ENCODE measurements at regions not wholly inside any gene's neighbourhood (a gene's known extent, or its start where the extent isn't known, plus 50 kb on each side); places are given as distances from the start of the nearest gene placed in this dataset.

- peaks cover 2% of the 10 kb centered on the region for H3K27me3 ChIP-seq (ENCODE audit: insufficient read depth, low read length)
- peaks cover 16% of the 10 kb centered on the region for H3K4me1 ChIP-seq (ENCODE audit: insufficient read depth, low read length)
- no peak overlapping the region for H3K4me3 ChIP-seq (ENCODE audit: low read length)
- H3K9me3 ChIP-seq (ENCODE audit: low read length) = no peaks in the 10 kb centered on the region
- no peak overlapping the region for H2AFZ ChIP-seq (ENCODE audit: low read depth, low read length)
- H3K36me3 ChIP-seq (ENCODE audit: insufficient read depth, low read length) = no peaks in the 10 kb centered on the region
These were observed 163.6 kb upstream of the BMP4 start for GRCh38 chr14:54120260-54120659.

- H3K9me3 ChIP-seq (ENCODE audit: low read length) = no peaks in the 10 kb centered on the region
- H3K36me3 ChIP-seq (ENCODE audit: insufficient read depth, low read length) = no peaks in the 10 kb centered on the region
- peaks cover 2% of the 10 kb centered on the region for H3K27me3 ChIP-seq (ENCODE audit: insufficient read depth, low read length)
- H3K4me3 ChIP-seq (ENCODE audit: low read length) = no peak overlapping the region
- peaks cover 16% of the 10 kb centered on the region for H3K4me1 ChIP-seq (ENCODE audit: insufficient read depth, low read length)
- no peak overlapping the region for H2AFZ ChIP-seq (ENCODE audit: low read depth, low read length)
These were observed 164.9 kb upstream of the BMP4 start for GRCh38 chr14:54121466-54122027.

DNA sequence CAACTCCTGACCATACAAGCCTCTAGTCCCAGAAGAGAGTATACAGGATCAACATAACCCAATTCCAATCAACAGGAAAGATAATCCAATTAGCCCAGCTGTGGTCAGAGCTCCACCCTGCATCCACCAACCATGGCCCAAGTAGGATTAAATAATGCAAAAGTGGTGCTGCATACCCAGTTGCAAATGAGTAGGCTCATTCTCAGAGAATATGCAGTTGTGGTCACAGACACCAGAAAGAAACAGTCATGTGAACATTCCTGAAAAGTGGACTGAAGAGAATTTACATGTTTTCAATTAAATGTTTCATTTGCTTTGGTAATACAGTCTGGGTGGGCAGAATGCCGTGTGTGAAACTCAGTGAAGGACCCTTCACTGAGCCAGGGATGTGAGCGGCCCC lies 167.2 kb upstream of the BMP4 start:
- no peak overlapping the region for H3K4me3 ChIP-seq (ENCODE audit: low read length)
- H3K4me1 ChIP-seq (ENCODE audit: insufficient read depth, low read length) = peaks cover 16% of the 10 kb centered on the region
- no peak overlapping the region for H2AFZ ChIP-seq (ENCODE audit: low read depth, low read length)
- no peaks in the 10 kb centered on the region for H3K27me3 ChIP-seq (ENCODE audit: insufficient read depth, low read length)
- no peaks in the 10 kb centered on the region for H3K9me3 ChIP-seq (ENCODE audit: low read length)
- H3K36me3 ChIP-seq (ENCODE audit: insufficient read depth, low read length) = no peaks in the 10 kb centered on the region

- Histone ChIP-seq H3K36me3 (ENCODE audit: insufficient read depth, low read length) (no peaks in the 10 kb centered on the region), H3K27me3 (ENCODE audit: insufficient read depth, low read length) (no peaks in the 10 kb centered on the region), H3K9me3 (ENCODE audit: low read length) (no peaks in the 10 kb centered on the region), H2AFZ (ENCODE audit: low read depth, low read length) (no peak overlapping the region), H3K4me1 (ENCODE audit: insufficient read depth, low read length) (peaks cover 12% of the 10 kb centered on the region), H3K4me3 (ENCODE audit: low read length) (no peak overlapping the region)
These were observed 168.5 kb upstream of the BMP4 start for GRCh38 chr14:54125109-54125508.

DNA sequence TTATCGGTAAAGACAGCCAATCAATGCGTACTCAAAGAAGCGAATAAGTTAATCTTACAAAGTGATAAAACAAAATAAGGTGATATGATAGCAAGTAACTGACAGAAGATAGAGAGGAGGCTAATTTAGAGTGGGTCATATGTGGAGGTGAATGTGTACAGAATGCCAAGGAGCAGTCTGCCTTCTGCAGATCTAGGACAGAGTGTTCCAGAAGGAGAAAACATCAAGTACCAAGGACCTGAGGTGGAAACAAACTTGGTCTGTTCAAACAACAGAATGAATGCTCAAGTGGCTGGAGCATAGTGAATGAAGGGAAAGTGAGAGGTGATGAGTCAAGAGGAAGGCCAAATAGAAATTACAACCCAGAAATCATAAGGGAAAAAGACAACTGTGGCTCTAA lies 170.3 kb upstream of the BMP4 start:
- Histone ChIP-seq H3K36me3 (ENCODE audit: insufficient read depth, low read length) (no peaks in the 10 kb centered on the region), H3K4me1 (ENCODE audit: insufficient read depth, low read length) (no peaks in the 10 kb centered on the region), H3K4me3 (ENCODE audit: low read length) (no peak overlapping the region), H3K9me3 (ENCODE audit: low read length) (no peaks in the 10 kb centered on the region), H3K27me3 (ENCODE audit: insufficient read depth, low read length) (no peaks in the 10 kb centered on the region), H2AFZ (ENCODE audit: low read depth, low read length) (no peak overlapping the region)

DNA sequence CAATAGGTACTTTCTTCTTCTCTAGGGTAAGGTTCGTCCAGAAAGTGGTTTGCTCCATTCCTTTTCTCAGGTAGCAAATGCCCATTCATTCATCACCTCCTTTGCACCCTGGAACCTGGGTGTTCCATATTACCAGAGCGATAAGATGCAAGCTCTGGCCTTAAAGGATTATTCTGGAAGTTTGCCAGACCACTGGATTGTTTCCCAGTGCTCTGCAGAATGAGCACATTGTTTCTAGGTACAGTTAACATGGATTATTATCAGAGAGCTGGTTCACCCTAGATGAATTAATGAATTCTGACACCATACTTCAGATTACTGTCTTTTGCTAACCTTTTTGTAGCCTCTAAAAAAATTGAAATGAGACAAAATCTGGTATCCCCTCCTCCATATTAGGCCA lies 170.9 kb upstream of the BMP4 start:
- Histone ChIP-seq H2AFZ (ENCODE audit: low read depth, low read length) (no peak overlapping the region), H3K4me1 (ENCODE audit: insufficient read depth, low read length) (no peaks in the 10 kb centered on the region), H3K4me3 (ENCODE audit: low read length) (no peak overlapping the region), H3K36me3 (ENCODE audit: insufficient read depth, low read length) (no peaks in the 10 kb centered on the region), H3K9me3 (ENCODE audit: low read length) (no peaks in the 10 kb centered on the region), H3K27me3 (ENCODE audit: insufficient read depth, low read length) (no peaks in the 10 kb centered on the region)

GRCh38 chr14:54129850-54130640 lies 173.4 kb upstream of the BMP4 start:
- Histone ChIP-seq H2AFZ (ENCODE audit: low read depth, low read length) (no peak overlapping the region), H3K27me3 (ENCODE audit: insufficient read depth, low read length) (no peaks in the 10 kb centered on the region), H3K4me1 (ENCODE audit: insufficient read depth, low read length) (no peaks in the 10 kb centered on the region), H3K36me3 (ENCODE audit: insufficient read depth, low read length) (no peaks in the 10 kb centered on the region), H3K4me3 (ENCODE audit: low read length) (no peak overlapping the region), H3K9me3 (ENCODE audit: low read length) (no peaks in the 10 kb centered on the region)

DNA sequence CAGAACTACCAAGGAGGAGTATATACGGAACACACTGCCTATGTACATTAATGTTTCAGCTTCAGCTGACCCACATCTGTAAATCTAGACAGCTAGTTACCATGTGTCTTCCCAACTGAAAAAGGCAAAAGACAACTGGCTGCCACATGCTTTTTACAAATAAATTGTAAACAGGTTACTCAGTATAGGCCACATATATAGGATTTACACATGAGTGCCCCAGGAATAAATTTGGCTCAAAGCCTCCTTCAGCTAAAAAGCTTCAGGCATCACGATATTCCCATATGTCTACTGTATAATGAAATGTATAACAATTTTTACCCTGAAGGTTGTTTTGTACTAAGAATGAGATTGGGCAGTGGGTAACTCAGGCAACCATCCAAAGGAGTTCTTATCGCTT lies 175.9 kb upstream of the BMP4 start:
- H3K4me1 ChIP-seq (ENCODE audit: insufficient read depth, low read length) = no peaks in the 10 kb centered on the region
- no peaks in the 10 kb centered on the region for H3K27me3 ChIP-seq (ENCODE audit: insufficient read depth, low read length)
- H3K36me3 ChIP-seq (ENCODE audit: insufficient read depth, low read length) = no peaks in the 10 kb centered on the region
- H3K4me3 ChIP-seq (ENCODE audit: low read length) = no peak overlapping the region
- H2AFZ ChIP-seq (ENCODE audit: low read depth, low read length) = no peak overlapping the region
- no peaks in the 10 kb centered on the region for H3K9me3 ChIP-seq (ENCODE audit: low read length)

GRCh38 chr14:54133896-54134295 lies 177.3 kb upstream of the BMP4 start:
- Histone ChIP-seq H2AFZ (ENCODE audit: low read depth, low read length) (no peak overlapping the region), H3K9me3 (ENCODE audit: low read length) (no peaks in the 10 kb centered on the region), H3K4me3 (ENCODE audit: low read length) (no peak overlapping the region), H3K27me3 (ENCODE audit: insufficient read depth, low read length) (no peaks in the 10 kb centered on the region), H3K4me1 (ENCODE audit: insufficient read depth, low read length) (peaks cover 3% of the 10 kb centered on the region), H3K36me3 (ENCODE audit: insufficient read depth, low read length) (no peaks in the 10 kb centered on the region)

DNA sequence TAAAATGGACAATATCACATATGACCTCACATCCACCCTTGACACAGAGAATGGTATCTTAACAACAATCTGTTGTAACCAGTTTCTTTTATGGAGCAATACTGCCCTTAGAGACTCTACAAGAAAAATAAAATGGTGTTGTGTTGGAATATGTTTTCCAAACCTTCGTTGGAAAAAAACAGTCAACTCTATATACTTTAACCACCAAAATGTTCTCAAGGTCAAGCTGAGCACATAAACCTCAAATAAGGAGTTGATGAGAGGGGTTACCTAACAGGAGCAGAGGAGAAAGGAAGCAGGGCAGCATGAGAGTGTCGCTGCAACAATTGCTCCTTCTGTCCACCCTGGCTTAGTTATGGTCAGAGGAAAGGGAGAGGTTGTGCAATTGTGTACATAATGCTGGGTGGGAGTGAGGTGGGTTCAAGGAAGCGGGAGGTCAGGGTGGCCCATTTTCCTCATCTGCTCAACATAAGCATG lies 179.2 kb upstream of the BMP4 start:
- H3K4me3 ChIP-seq (ENCODE audit: low read length) = no peak overlapping the region
- H3K36me3 ChIP-seq (ENCODE audit: insufficient read depth, low read length) = no peaks in the 10 kb centered on the region
- peaks cover 3% of the 10 kb centered on the region for H3K4me1 ChIP-seq (ENCODE audit: insufficient read depth, low read length)
- H2AFZ ChIP-seq (ENCODE audit: low read depth, low read length) = no peak overlapping the region
- H3K9me3 ChIP-seq (ENCODE audit: low read length) = no peaks in the 10 kb centered on the region
- no peaks in the 10 kb centered on the region for H3K27me3 ChIP-seq (ENCODE audit: insufficient read depth, low read length)

DNA sequence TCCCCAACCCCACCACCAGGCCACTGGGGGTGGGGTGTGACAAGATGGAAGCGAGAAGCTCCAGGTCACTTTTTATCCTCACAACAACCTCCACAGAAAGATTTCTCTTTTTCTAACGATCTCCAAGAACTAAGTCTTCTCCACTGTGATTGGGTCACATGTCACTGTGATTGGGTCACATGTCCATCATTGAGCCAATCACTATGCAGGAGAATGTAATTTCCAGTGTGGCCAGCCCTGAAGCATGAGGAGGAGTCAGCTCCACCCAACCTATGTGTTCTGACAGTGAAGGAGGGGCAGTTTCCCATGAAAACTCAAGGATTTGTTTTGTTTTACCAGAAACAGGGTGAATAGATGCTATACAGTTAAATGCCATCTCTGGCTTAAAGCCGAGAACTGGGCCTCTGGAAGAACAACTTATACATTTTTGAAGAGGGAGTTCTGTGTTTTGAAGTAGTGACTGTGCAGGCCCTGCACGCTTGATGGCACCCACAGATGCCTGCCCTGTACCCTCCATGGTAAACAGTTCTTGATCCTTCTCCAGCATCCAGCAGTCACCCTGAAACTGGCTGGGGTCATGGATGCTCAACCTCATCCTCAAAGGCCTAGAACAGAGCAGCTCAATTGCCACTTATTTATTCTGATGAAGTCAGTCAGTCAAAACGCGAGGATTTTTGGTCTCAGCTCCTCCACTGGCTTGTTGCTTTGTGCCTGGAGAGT lies 180.4 kb upstream of the BMP4 start:
- no peaks in the 10 kb centered on the region for H3K27me3 ChIP-seq (ENCODE audit: insufficient read depth, low read length)
- H3K4me3 ChIP-seq (ENCODE audit: low read length) = no peak overlapping the region
- no peak overlapping the region for H2AFZ ChIP-seq (ENCODE audit: low read depth, low read length)
- peaks cover 3% of the 10 kb centered on the region for H3K4me1 ChIP-seq (ENCODE audit: insufficient read depth, low read length)
- H3K9me3 ChIP-seq (ENCODE audit: low read length) = no peaks in the 10 kb centered on the region
- no peaks in the 10 kb centered on the region for H3K36me3 ChIP-seq (ENCODE audit: insufficient read depth, low read length)

GRCh38 chr14:54137614-54137961 lies 181.0 kb upstream of the BMP4 start:
- no peak overlapping the region for H2AFZ ChIP-seq (ENCODE audit: low read depth, low read length)
- H3K4me3 ChIP-seq (ENCODE audit: low read length) = no peak overlapping the region
- H3K9me3 ChIP-seq (ENCODE audit: low read length) = no peaks in the 10 kb centered on the region
- H3K36me3 ChIP-seq (ENCODE audit: insufficient read depth, low read length) = no peaks in the 10 kb centered on the region
- peaks cover 3% of the 10 kb centered on the region for H3K4me1 ChIP-seq (ENCODE audit: insufficient read depth, low read length)
- H3K27me3 ChIP-seq (ENCODE audit: insufficient read depth, low read length) = no peaks in the 10 kb centered on the region

DNA sequence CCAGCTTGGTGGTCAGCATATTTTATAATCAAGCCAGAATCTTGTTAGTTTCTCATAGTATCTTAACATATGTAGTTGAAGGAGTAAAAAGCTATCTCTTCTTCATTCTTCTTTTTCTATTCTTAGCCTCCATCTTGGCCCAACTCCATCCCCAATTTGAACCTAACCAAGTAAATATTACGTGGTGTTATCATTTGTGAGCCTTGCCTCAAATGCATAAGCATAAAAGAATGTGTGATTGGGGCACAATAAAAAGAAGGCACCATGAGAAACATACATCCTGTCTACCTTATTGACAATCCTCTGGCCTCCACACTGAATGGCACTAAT lies 181.4 kb upstream of the BMP4 start:
- Histone ChIP-seq H3K27me3 (ENCODE audit: insufficient read depth, low read length) (peaks cover 2% of the 10 kb centered on the region), H3K4me1 (ENCODE audit: insufficient read depth, low read length) (peaks cover 3% of the 10 kb centered on the region), H3K36me3 (ENCODE audit: insufficient read depth, low read length) (no peaks in the 10 kb centered on the region), H3K9me3 (ENCODE audit: low read length) (no peaks in the 10 kb centered on the region), H3K4me3 (ENCODE audit: low read length) (no peak overlapping the region), H2AFZ (ENCODE audit: low read depth, low read length) (no peak overlapping the region)

Data from neuron (in vitro differentiated cells).